Esophagus muscularis mucosa (tissue), 4 donors: ENCODE measurements at regions not wholly inside any gene's neighbourhood (a gene's known extent, or its start where the extent isn't known, plus 50 kb on each side); places are given as distances from the start of the nearest gene placed in this dataset.

Experiments
- DNase-seq: peaks from one replicate; pipeline ENCODE4 v3.0.0-alpha.2; 2017; ENCODE audit errors: extremely low spot score
- H3K27ac ChIP-seq, 4 donors: fragments of 200-600 bp; sonication (generic); replicated peaks in 1 of 4; 1 replicate in 3 of 4; 2 replicates in 1 of 4; pipeline ENCODE4 v1.5.1; 2016 to 2019; ENCODE audit warnings: mild to moderate bottlenecking in 1 of 4
- H3K27me3 ChIP-seq, 4 donors: fragments of 200-600 bp; sonication (generic); one replicate each; pipeline versions ENCODE4 v1.5.1 to v1.6.0; 2016 to 2019
- H3K36me3 ChIP-seq, 4 donors: fragments of 200-600 bp; sonication (generic); one replicate each; pipeline ENCODE4 v1.5.1; 2016 to 2019
- H3K4me1 ChIP-seq, 4 donors: fragments of 200-600 bp; sonication (generic); one replicate each; pipeline ENCODE4 v1.5.1; 2016 to 2019
- H3K4me3 ChIP-seq, 4 donors: fragments of 200-600 bp; sonication (generic); 1 replicate in 2 of 4; 2 replicates in 2 of 4; pipeline ENCODE4 v1.5.1; 2016 to 2019; ENCODE audit warnings: mild to moderate bottlenecking in 4 of 4, moderate library complexity in 1 of 4
- H3K9me3 ChIP-seq, 4 donors: fragments of 200-600 bp; sonication (generic); 1 replicate in 3 of 4; 2 replicates in 1 of 4; pipeline ENCODE4 v1.5.1; 2016 to 2019
- EP300 ChIP-seq: sonication (generic); formaldehyde crosslinking; IDR thresholded peaks from one replicate; pipeline ENCODE4 v1.6.1; 2017; ENCODE audit warnings: antibody characterized with exemption
- POLR2A ChIP-seq: fragments of 450-650 bp; IDR thresholded peaks from one replicate; pipeline ENCODE4 v1.6.1; 2017; ENCODE audit warnings: antibody characterized with exemption, moderate library complexity, mild to moderate bottlenecking, low read depth
- POLR2AphosphoS5 ChIP-seq, 2 donors: sonication (generic); formaldehyde crosslinking; IDR thresholded peaks; one replicate each; pipeline ENCODE4 v1.6.1; 2017; ENCODE audit warnings: antibody characterized with exemption in 2 of 2
- WGBS: methylation state at CpG from one replicate; pipeline ENCODE4 v1.1.5; 2018; 5-methylcytosine and 5-hydroxymethylcytosine counted together
- intact Hi-C: fragments of 100-400 bp; cut with DNase I; formaldehyde crosslinking; loops from one replicate; pipeline ENCODE4 v1.15.1; 2023
- TF ChIP-seq, protein P1 (sequence below), 3 experiments: fragments of 200-600 bp in 2 of 3; fragments of 450-650 bp in 1 of 3; sonication (generic) in 2 of 3; IDR thresholded peaks; one replicate each; pipeline ENCODE4 v1.5.1; 2017 to 2019; ENCODE audit warnings: antibody characterized with exemption in 3 of 3, mild to moderate bottlenecking in 2 of 3, moderate library complexity in 1 of 3

DNA sequence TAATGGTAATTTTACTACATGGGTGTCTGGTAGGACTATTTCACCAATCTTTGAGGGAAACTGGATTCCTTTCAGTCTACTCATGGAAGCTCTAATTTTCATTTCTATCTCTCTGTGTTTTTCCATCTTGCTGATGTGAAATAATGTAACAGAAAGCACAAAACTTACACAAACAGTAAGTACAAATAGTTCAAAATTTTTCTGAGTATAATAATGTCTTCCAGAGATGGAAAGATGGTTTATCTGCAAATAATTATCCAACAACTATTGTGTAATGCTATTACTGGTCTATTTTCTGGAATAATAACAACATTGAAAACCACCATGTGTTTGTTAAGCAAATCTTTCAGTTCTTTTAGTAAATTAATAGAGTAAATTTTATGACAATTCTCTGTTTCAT lies 565.8 kb upstream of the MGMT start:
- no peak for DNase-seq
- H3K4me1 ChIP-seq = peaks cover 0 to 12% (median 5%) of the 10 kb centered on the region in 4 donors
- no peaks in the 10 kb centered on the region for H3K27me3 ChIP-seq
- no peak overlapping the region for H3K4me3 ChIP-seq
- TF ChIP-seq POLR2AphosphoS5 (IDR thresholded peaks at IDR 0.05) (no peak), EP300 (no peak), POLR2A (no peak)
- TF ChIP-seq, protein P1, sequence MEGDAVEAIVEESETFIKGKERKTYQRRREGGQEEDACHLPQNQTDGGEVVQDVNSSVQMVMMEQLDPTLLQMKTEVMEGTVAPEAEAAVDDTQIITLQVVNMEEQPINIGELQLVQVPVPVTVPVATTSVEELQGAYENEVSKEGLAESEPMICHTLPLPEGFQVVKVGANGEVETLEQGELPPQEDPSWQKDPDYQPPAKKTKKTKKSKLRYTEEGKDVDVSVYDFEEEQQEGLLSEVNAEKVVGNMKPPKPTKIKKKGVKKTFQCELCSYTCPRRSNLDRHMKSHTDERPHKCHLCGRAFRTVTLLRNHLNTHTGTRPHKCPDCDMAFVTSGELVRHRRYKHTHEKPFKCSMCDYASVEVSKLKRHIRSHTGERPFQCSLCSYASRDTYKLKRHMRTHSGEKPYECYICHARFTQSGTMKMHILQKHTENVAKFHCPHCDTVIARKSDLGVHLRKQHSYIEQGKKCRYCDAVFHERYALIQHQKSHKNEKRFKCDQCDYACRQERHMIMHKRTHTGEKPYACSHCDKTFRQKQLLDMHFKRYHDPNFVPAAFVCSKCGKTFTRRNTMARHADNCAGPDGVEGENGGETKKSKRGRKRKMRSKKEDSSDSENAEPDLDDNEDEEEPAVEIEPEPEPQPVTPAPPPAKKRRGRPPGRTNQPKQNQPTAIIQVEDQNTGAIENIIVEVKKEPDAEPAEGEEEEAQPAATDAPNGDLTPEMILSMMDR (IDR thresholded peaks at IDR 0.05) = no peak
- H3K9me3 ChIP-seq = no peaks in the 10 kb centered on the region
- H3K27ac ChIP-seq = no peak overlapping the region
- no peaks in the 10 kb centered on the region for H3K36me3 ChIP-seq
- intact Hi-C loops = no loop called here

DNA sequence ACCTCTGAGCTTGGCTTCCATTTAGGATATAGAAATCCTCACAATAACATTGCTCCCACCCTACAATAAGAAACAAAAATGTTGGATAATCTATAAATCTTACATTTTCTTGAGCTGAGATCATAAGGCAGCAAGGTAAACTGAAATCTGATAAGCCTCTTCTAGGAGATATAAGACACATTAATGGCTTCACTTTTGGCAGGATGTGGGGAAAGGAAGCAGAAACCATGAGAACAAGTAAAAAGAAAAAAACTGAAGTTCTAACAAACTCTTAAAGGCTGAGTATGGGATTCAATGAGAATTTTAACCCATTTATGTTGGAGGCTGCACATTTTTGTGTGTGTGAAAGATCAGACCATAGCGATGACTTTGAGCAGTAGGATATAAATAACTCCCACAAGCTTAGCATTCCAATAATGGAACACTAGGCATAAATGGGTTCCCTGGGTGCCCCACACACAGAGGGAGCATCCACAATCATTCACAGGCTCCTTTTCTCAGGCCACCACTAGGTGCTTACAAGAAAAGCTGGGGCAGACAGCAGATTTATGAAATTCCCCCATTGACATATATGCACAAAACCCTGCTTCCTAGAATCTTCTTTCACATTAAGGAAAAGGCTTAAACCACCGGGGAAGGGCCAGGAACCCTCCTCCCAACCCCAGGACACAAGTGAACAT lies 564.9 kb upstream of the MGMT start:
- H3K36me3 ChIP-seq = no peaks in the 10 kb centered on the region
- intact Hi-C loops = no loop called here
- H3K27ac ChIP-seq = no peak overlapping the region
- TF ChIP-seq, protein P1 (IDR thresholded peaks at IDR 0.05) = no peak
- no peak for TF ChIP-seq EP300
- TF ChIP-seq POLR2A = no peak
- TF ChIP-seq POLR2AphosphoS5 (IDR thresholded peaks at IDR 0.05) = no peak
- H3K4me3 ChIP-seq = no peak overlapping the region
- WGBS = 80% methylated on average over 2 of the region's 2 CpGs
- H3K9me3 ChIP-seq = no peaks in the 10 kb centered on the region
- no peaks in the 10 kb centered on the region for H3K27me3 ChIP-seq
- DNase-seq = peak; percentile 80
- peaks cover 0 to 15% (median 6%) of the 10 kb centered on the region in 4 donors for H3K4me1 ChIP-seq

DNA sequence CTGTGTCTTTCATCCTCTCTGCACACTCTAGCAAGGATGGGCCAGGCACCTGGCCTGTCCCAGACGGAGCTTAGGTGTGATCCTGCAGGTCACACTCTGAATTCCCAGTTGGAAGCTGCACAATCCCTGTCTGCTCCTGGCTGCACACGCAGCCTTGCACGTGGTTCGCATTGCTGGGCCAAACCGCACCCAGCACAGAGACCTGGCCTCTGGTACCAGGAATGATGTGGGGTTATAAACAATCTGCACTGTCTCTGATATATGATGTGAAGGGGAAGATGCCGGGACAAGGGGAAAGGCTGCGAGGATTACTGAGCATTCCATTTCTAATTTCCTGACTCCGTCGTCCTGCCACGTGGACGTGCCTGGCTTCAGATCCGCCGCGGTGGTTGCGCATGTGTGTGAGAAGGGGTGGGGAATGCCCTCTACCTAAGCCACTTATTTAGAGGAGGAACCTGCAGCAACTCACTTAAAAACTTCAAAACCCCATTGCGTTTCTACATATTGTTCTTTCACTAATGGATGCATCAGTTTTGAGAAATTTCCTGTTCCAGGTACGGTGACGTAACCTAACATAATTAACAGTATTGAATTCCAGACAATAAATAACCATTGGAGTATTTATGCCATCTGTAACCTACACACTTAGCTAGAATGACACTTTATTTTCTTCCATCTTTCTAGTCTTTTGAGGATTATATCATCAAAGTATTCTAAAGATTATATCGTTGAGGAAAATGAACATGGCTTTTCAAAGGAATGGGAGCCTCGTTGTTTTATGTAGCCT lies 559.7 kb upstream of the MGMT start:
- Histone ChIP-seq H3K27ac (peak overlapping the region in 1 of 4 donors; percentile 29), H3K9me3 (no peaks in the 10 kb centered on the region), H3K36me3 (no peaks in the 10 kb centered on the region), H3K4me3 (no peak overlapping the region), H3K27me3 (no peaks in the 10 kb centered on the region), H3K4me1 (peaks cover 0 to 7% (median 3%) of the 10 kb centered on the region in 4 donors)
- intact Hi-C loops = no loop called here
- no peak for DNase-seq
- 64% methylated on average over 20 of the region's 20 CpGs for WGBS
- no peak for TF ChIP-seq POLR2A
- peak in 1 of 2 donors; percentile 57 for TF ChIP-seq POLR2AphosphoS5 (IDR thresholded peaks at IDR 0.05)
- TF ChIP-seq EP300 = no peak
- TF ChIP-seq, protein P1 (IDR thresholded peaks at IDR 0.05) = no peak

DNA sequence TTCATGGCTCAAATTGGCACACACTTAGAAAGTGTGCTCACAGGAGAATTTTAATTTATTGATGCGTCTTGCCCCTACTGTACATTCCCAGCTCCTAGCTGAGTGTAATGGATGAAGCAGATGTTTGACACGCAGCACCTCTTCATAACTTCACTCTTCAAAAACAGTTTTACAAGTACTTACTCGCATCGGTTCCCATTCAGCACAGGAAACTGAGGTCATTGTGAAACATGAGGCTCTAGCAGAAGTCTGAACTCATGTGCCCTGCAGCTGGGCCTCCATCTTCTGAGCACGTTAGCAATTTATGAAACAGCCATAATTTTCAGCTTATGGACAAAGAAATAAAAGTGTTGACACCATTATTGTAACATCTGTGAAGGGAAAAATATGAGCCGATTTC lies 558.9 kb upstream of the MGMT start:
- TF ChIP-seq POLR2AphosphoS5 (IDR thresholded peaks at IDR 0.05) (no peak), POLR2A (no peak), EP300 (no peak)
- TF ChIP-seq, protein P1 (IDR thresholded peaks at IDR 0.05) = no peak
- DNase-seq = no peak
- 47% methylated on average over 6 of the region's 6 CpGs for WGBS
- Histone ChIP-seq H3K27ac (no peak overlapping the region), H3K4me1 (peaks cover 0 to 7% (median 3%) of the 10 kb centered on the region in 4 donors), H3K36me3 (no peaks in the 10 kb centered on the region), H3K4me3 (no peak overlapping the region), H3K9me3 (no peaks in the 10 kb centered on the region), H3K27me3 (no peaks in the 10 kb centered on the region)
- intact Hi-C loops = no loop called here
